UCSD-AML1 (cell line): ENCODE measurements at regions not wholly inside any gene's neighbourhood (a gene's known extent, or its start where the extent isn't known, plus 50 kb on each side); places are given as distances from the start of the nearest gene placed in this dataset.

Experiments used
- DNase-seq: peaks from one replicate; lab custom pipeline; 2025; ENCODE audit not compliant: unreplicated experiment; lab: John Stamatoyannopoulos, UW

- DNase-seq: no peak
These were observed 219.8 kb downstream of the ERMARD start for GRCh38 chr6:169971081-169971861.

GRCh38 chr6:169970306-169970988, 219.0 kb downstream of the ERMARD start:
- DNase-seq: no peak

- DNase-seq: no peak
These were observed 218.1 kb downstream of the ERMARD start for GRCh38 chr6:169969372-169970099.

GRCh38 chr6:169968541-169969270, 217.3 kb downstream of the ERMARD start:
- no peak for DNase-seq

GRCh38 chr6:169967687-169968086, 216.3 kb downstream of the ERMARD start:
- no peak for DNase-seq

- DNase-seq: no peak
These were observed 215.1 kb downstream of the ERMARD start for GRCh38 chr6:169966312-169967181.

GRCh38 chr6:169965657-169966311, 214.4 kb downstream of the ERMARD start:
- no peak for DNase-seq

GRCh38 chr6:169965239-169965638, 213.8 kb downstream of the ERMARD start:
- DNase-seq: no peak

- no peak for DNase-seq
These were observed 213.2 kb downstream of the ERMARD start for GRCh38 chr6:169964486-169965180.

- no peak for DNase-seq
These were observed 212.3 kb downstream of the ERMARD start for GRCh38 chr6:169963581-169964297.

- no peak for DNase-seq
These were observed 211.4 kb downstream of the ERMARD start for GRCh38 chr6:169962604-169963469.

GRCh38 chr6:169961772-169962561, 210.5 kb downstream of the ERMARD start:
- DNase-seq: no peak

GRCh38 chr6:169960886-169961611, 209.6 kb downstream of the ERMARD start:
- DNase-seq: no peak

GRCh38 chr6:169960521-169960885, 209.1 kb downstream of the ERMARD start:
- DNase-seq: no peak

GRCh38 chr6:169960003-169960344, 208.6 kb downstream of the ERMARD start:
- DNase-seq: no peak
